Activated CD4-positive, alpha-beta T cell treated with anti-CD3 and anti-CD28 coated beads, Interleukin-2, amount 50 U/mL, for 24 hours (primary cell): ENCODE measurements at regions not wholly inside any gene's neighbourhood (a gene's known extent, or its start where the extent isn't known, plus 50 kb on each side); places are given as distances from the start of the nearest gene placed in this dataset.
"Not testable (repeated sequence)": the region's sequence is repeated elsewhere in the genome, so short reads cannot be mapped to it uniquely, and the experiment has no call there.

Experiments used
- DNase-seq, 2 donors: peaks; one replicate each; pipeline ENCODE4 v3.0.0-alpha.2; 2020; ENCODE audit warnings: low read depth in 1 of 2, low spot score in 1 of 2

DNA sequence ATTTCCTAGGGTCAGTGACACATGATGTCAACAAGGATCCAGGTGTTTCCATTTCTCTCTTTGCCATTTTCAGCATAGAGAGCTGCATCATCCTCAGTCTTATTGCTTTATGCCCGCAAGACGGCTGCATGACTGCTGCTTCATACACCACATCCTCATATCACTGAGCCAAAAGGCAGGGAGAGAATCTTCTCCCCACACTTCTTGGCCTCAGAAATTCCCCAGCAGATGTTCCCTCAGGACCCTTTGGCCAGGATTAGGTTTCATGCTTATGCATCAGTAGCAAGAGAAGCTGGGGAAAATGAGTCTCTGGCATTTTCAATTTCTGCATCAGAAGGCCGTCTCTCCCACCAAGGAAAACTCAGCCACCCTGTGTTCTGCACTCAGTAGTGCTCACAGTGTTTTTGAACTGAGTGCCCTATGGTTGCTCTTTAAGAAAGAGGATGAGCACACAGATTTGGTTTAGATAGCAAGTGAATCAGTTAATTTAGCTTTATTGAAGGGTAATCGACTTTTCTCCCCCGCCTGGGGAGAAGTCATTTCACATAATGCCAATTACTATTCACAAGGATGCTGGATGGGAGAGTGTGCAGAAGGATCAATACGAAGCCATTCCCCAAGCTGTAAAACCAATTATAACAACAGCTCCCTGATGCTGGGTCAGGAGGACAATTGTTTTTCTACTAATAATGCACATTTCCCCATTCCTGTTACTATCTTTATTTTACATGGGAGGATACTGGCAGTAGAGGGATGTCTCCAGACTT is 360.2 kb downstream of the HHIPL2 start:
- no peak for DNase-seq

DNA sequence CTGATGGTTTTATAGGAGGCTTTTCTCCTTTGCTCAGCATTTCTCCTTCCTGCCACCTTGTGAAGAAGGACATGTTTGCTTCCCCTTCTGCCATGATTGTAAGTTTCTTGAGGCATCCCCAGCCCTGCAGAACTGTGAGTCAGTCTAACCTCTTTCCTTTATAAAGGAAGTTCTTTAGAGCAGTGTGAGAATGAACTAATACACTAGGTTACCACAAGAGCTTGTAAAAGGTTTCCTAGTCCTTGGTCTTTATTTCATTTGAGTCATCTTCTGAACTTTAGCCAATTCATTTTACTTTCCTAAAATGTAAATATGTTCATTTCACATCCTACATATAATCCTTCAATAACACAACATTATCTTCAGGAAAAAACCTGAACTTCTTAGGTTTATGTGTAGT is 365.3 kb downstream of the HHIPL2 start:
- DNase-seq: no peak

DNA sequence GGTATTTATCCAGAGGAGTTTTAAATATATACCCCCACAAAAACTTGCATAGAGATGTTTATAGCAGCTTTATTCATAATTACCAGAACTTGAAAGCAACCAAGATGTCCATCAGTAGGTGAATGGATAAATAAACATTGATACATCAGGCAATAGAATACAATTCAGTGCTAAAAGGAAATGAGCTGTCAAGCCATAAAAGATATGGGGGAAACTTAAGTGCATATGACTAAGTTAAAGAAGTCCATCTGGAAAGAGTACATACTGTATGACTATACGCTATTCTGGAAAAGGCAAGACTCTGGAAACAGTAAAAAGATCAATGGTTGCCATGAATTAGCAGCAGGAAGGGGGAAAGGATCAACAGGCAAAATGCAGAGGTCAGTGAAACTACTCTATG is 366.7 kb downstream of the HHIPL2 start:
- no peak for DNase-seq

DNA sequence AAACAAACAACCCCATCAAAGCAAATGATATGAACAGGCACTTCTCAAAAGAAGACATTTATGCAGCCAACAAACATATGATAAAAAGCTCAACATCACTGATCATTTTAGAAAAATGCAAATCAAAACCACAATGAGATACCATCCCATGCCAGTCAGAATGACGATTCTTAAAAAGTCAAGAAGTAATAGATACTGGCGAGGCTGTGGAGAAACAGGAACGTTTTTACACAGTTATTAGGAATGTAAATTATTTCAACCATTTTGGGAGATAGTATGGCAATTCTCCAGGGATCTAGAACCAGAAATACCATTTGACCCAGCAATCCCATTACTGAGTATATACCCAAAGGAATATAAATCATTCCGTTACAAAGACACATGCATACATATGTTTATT is 370.4 kb downstream of the HHIPL2 start:
- not testable (repeated sequence) for DNase-seq

DNA sequence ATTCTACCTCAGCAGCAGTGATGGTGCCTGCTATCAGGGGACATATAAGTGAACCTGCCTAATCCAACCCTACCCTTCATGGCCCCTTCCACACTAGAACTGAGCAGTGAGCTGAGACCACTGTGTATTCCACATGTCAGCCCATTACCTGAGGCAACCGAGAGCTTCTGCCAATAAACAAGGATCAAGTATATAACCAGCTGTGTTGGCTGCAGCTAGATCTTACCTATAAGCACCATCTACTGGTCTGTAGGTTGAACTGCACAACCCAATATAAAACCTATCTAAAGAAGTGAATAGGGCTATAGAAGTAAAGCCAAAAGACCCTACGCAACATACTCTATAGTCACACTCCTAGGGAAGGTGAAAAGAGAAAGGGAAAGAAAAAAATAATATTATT is 376.9 kb downstream of the HHIPL2 start:
- DNase-seq: no peak

DNA sequence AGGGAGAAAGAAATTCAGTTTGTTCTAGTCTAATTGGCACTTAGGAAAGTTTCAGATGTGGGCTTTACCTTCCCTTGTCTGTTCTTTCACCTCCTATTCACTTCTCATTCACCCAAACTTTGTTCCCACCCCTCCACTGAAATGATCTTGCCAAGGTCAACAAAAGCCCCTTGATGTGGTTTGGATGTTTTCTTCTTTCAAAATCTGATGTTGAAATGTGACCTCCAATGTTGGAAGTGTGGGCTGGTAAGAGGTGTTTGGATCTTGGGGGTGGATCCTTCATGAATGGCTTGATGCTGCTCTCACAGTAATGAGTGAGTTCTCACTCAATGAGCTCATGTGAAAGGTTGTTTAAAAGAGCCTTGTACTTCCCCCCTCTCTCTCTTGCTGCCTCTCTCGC is 379.3 kb downstream of the HHIPL2 start:
- no peak for DNase-seq

DNA sequence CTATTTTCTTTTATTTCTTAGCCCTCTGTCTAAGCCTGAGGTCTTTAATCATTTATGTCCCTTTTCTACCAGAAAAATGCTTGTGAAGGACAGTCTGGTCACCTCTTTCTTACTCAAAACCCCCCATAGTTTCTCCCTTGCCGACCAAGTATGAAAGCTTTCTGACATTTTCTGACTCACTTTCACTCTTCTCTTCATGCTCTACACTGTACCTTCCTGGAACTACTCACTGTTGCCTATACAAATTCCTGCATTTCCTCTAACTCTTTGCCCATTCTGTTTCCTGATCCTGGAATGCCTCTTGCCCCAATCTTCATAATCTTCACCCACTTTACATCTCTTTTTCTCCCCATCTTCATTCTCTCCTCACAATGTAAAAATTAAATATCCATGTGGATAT is 380.0 kb downstream of the HHIPL2 start:
- no peak for DNase-seq

DNA sequence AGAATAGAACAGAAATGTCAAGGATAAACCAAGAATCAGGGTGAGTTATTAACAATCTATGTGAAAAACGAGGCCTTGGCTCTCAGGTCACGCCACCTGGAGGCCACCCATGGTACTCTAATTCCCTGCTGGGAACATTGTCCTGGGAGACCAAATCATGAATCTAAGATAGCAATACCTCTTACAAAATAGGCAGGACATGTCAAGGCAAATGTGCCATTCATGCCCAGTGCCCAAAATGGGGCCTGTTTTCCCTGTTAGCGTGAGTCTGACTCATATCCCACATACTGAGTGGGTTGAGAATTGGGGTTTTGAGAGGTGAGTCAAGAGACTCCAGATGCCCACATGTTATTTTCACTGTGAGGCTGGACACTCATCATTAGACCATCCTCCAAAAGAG is 380.8 kb downstream of the HHIPL2 start:
- no peak for DNase-seq

DNA sequence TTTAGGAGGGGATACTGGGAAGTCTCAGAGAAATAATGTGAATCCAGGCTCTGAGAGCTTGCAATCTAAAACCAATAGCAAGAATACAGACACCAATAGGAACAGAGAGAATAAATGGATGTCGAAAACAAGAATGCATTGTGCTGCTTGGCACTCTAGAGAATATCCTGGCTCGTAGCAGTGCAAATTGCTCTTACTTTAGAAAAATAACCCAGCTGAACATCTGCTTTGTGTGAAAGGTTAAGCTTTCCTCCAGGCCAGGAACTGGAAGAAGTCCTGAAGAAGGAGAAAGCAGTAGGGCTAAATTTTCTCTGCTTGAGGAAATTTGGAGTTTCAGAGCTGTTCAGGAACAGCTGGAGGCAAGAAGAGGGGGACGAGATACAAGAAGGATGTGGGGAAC is 382.3 kb downstream of the HHIPL2 start:
- DNase-seq: no peak

DNA sequence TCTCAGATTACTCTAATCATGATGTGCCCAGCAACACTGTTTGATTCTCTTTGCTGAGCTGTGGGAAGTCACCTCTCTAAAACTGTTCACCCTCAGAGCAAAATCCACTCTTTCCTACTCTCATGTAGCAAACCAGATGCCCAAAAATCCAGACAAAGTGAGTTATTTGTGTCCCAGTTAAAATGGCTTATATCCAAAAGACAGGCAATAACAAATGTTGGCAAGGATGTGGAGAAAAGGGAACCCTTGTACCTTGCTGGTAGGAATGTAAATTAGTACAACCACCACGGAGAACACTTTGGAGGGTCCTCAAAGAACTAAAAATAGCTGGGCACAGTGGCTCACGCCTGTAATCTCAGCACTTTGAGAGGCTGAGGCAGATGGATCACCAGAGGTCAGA is 384.0 kb downstream of the HHIPL2 start:
- no peak for DNase-seq

DNA sequence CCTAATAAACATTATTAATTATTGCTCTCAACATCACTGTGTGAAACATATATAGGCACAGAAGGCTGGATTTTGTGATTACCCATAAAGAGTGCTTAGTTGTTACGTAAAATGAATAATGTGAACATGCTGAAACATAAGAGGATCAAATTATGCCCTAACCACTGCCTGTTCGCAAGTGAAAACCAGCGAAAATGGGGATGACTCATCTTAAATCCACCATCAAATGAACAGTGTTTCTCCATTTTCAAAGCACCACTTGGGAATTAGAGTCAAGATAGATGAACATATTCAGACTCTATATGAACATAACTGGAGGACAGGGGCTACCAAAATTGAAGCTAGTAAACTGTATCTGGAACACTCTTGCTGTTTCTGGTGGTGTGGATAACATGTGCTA is 386.2 kb downstream of the HHIPL2 start:
- no peak for DNase-seq

DNA sequence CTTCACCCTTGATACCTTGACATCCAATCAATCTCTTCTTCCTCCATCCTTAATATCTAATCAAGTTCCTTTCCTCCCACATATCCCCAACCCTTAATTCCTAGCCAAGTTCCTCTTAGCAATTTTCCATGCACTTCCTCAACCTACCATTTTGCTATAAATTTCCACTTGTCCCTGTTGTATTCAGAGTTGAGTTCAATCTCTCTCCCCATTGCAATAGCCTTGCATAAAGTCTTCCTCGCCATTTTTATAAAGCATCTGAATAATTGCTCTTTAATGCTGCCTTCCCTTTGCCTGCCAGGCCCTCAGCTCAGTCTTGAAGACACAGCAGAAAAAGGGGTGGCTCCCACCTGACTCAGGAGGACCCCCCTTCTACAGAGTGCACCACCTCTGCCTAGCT is 390.3 kb downstream of the HHIPL2 start:
- DNase-seq: no peak

DNA sequence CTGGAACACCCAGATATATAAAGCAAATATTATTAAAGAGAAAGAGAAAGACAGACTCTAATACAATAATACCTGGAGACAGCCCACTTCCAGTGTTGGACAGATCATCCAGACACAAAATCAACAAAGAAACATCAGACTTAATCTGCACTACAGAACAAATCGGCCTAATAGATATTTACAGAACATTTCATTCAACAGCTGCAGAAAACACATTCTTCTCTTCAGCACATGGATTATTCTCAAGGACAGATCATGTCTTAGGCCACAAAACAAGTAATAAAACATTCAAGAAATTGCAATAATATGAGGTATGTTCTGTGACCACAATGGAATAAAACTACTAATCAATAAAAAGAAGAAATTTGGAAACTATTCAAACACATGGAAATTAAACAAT is 398.3 kb upstream of the DUSP10 start:
- DNase-seq: no peak

DNA sequence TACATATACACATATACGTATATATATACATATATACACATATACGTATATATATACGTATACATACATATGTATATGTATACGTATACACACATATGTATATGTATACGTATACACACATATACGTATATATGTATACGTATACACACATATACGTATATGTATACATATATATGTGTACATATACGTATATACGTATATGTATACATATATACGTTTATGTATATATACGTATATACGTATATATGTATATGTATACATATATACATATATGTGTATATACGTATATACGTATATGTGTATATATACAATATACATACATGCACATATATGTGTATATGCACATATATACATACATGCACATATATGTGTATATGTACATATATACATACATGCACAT is 396.2 kb upstream of the DUSP10 start:
- no peak for DNase-seq

DNA sequence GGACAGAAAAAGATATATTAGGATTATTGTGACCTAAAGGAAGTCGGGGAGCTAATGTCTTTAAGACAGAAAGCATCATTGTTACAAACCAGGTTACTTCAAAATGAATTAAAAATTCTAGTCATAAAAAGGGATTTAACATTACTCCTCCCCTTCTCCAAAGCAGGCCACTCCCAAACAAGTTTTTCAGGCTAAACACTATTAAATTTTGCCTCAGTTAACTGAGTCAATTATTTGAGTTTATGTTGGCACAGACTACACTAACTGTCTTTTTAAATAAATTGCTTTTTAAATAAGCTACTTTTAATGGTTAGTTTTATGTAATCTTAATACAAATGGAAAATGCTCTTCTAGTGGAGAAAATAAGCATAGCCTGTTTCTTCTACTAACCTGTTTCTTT is 395.0 kb upstream of the DUSP10 start:
- no peak for DNase-seq

DNA sequence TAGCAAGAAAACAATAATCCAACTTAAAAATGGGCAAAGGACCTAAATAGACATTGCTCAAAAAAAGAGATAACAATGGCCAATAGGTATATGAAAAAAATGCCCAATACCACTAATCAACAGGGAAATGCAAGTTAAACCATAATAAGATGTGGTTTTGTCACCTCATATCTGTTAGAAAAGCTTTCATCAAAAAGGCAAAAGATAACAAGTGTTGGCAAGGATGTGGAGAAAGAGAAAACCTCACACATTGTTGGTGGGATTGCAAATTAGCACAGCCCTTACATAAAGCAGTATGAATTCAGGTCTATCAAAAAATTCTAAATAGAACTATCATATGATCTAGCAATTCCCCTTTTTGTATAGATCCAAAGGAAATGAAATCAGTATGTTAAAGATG is 387.2 kb upstream of the DUSP10 start:
- no peak for DNase-seq

DNA sequence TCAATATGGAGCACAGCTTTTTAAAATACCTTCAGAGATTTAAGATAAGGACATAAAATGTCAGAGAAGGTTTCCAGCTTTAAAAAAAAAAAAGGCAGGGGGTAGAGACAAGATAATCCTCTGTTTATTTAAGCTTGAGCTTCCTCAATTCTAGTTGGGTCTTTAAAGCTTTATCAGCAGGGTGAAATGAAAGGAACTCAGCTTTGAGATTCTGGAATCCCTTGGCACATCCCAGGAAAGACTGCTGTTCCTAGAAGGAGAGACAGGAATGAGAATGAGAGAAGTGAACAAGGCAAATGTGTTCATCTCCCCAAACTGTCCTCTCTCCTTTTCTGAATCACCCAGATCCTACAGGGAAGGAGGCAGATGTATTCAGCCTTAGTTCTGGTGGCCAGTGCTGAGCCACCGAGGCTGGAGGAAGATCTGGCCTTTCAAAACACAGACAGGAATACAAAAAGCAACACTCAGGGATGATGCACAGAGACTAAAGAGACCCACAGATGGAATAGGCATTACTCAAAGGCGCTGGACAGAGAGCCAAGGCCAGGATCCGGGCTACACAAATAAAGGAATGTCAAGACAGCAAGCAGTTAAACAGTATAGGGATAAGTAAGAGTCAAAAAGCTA is 385.8 kb upstream of the DUSP10 start:
- DNase-seq: no peak

DNA sequence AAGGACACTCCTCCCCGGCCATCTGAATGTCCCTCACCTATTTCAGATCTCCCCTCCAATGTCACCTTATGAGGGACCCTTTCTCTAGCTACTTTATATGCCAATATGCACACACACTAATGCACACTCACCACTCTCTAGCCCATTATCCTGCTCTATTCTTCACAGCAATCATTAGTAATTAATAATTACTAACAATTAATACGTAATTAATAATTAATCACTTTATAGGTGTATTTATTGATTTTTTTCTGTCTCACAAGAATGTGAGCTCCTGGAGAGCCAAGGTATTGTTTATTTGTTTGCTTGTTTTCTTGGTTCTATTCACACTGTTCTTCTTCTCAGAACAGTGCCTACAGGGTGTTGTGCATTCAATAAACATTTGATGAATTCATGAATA is 385.2 kb upstream of the DUSP10 start:
- no peak for DNase-seq

DNA sequence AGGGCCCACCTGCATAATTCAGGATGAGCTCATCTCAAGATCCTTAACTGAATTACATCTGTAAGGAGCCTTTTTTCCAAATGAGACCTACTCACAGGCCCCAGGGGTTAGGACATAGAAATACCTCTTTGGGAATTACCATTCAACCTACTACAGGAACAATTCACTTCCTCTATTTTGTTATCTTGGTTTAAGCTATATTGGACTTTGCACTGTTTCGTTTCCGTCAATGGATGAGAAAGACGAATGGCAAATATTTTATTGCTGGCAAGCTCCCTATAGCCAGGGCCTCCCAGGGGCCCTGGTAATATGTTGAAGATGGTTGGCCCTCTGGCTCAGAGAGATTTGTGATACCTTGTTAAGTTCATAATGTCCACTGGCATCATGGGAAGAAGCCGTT is 384.2 kb upstream of the DUSP10 start:
- DNase-seq: no peak

DNA sequence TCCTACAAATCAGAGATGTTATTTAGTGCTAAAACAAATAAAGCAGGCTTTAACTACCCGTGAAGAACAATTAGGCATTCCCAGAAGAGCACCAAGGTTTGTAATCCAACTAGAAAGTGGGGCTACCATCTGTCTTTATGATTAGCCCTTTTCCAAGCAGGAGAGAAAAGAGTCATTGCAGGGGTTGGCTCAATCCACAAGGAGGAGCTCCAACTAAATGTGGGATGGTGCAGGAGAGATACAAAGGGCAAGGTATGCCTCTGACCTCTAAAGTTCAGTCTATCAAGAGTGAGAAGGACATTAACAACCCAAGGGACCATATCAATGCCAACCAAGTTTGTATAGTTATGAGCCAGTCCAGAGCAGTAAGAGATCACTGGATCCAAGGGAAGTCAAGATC is 382.7 kb upstream of the DUSP10 start:
- no peak for DNase-seq

DNA sequence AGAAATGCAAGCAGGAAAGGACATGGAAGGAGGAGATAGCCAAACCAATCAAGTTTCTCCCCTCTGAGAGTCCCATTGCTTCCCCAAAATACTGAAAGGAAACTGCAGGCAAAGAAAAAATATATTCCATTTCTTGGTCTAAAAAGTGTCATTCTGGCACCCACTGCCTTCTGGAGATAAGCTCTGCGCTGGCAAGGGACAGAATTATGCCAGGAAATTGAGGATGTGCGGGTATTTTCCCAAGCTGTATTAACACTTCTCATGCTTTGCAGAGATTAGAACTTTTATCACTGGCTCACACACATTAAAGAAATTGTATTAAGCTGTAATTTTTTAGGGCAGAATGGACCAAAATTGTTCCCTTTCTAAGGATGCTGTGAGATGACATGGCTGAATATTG is 381.2 kb upstream of the DUSP10 start:
- no peak for DNase-seq

DNA sequence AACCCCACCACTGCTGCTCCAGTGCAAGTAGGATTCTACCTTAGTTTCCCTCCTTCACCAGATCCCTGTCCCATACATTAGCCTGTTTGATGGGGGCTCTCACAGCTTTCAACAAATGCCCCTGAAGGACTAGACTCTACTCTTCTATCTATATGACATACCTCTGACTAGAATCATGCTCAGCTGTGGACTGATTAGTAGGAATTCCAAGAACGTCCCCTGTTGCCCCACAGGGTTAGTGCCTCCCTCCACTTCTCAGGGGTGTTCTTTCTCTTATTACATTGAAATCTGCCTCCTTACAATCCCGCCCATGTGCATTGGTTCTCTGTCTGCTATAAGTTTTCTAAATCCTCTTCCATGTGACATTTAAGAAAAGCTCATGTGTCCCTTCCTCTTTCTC is 375.9 kb upstream of the DUSP10 start:
- no peak for DNase-seq

DNA sequence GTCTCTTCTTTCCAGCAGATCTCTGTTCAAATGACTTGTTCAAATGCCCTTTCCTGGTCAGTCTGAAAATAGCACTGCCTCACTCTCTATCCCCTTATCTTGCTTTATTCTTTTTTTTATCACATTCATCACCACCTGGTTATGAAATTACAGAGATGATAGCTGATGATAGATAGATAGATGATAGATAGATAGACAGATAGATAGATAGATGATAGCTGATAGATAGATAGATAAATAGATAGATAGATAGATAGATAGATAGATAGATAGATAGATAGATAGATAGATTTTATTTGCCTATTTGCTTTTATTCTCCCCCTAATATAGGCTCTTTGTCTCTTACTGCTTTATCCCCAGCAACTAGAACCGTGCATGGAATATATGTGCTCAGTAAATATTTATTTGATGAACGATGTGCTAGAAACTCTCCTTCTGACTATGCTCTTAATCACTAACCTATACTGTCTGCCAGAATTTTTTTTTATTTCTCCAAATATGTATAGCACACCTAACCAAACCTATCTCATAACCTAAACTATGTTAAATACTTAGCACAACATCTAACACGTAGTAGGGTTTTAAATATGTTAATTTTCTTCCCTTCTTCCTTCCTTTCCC is 372.8 kb upstream of the DUSP10 start:
- no peak for DNase-seq
